ENCODE measurements at regions not wholly inside any gene's neighbourhood (a gene's known extent, or its start where the extent isn't known, plus 50 kb on each side); places are given as distances from the start of the nearest gene placed in this dataset.

- TF ChIP-seq CTCF (IDR thresholded peaks at IDR 0.05; ENCODE audit: low read length): no peak
- no peak for TF ChIP-seq EZH2 (IDR thresholded peaks at IDR 0.05; ENCODE audit: borderline replicate concordance, low read length)
Measured at GRCh38 chr5:115396081-115396480, 99.6 kb upstream of the CCDC112 start.

Measured in OCI-LY1 (cell line).